A673 (cell line): ENCODE measurements at regions not wholly inside any gene's neighbourhood (a gene's known extent, or its start where the extent isn't known, plus 50 kb on each side); places are given as distances from the start of the nearest gene placed in this dataset.

Source experiments
- EZH2 ChIP-seq: fragments of 200-600 bp; sonication (generic); IDR thresholded peaks from 2 replicates; pipeline ENCODE4 v1.6.1; 2017; ENCODE audit warnings: borderline replicate concordance, low read depth, mild to moderate bottlenecking, mixed read lengths, antibody characterized with exemption, low read length; ENCODE audit not compliant: poor library complexity, severe bottlenecking
- TF ChIP-seq, protein P1 (sequence below): fragments of 300-800, 200-600 bp; sonication (generic); conservative IDR thresholded peaks from 2 replicates; pipeline ENCODE4 v1.5.1; 2017; ENCODE audit warnings: low read depth, mild to moderate bottlenecking, antibody characterized with exemption, low read length, moderate library complexity, mixed read lengths

DNA sequence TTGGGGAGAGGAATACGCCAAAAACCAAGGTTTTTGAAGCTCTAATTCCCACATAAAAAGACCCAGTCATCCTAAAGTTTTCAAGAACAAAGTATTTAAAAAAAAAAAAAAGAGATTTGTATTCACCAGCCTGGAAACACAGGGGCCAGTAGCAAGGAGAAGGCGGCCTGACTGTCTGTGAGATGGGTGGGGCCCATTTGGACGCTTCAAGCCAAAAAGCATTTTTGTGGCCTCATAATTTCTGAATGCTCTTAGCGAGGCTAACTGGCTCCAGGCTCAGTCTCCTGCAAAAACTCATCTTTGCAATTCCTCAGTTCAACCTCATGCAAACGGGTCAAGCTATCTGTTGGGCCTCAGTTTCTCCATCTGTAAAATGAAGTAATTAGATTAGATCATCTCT is 514.1 kb downstream of the MED13L start:
- TF ChIP-seq, protein P1, sequence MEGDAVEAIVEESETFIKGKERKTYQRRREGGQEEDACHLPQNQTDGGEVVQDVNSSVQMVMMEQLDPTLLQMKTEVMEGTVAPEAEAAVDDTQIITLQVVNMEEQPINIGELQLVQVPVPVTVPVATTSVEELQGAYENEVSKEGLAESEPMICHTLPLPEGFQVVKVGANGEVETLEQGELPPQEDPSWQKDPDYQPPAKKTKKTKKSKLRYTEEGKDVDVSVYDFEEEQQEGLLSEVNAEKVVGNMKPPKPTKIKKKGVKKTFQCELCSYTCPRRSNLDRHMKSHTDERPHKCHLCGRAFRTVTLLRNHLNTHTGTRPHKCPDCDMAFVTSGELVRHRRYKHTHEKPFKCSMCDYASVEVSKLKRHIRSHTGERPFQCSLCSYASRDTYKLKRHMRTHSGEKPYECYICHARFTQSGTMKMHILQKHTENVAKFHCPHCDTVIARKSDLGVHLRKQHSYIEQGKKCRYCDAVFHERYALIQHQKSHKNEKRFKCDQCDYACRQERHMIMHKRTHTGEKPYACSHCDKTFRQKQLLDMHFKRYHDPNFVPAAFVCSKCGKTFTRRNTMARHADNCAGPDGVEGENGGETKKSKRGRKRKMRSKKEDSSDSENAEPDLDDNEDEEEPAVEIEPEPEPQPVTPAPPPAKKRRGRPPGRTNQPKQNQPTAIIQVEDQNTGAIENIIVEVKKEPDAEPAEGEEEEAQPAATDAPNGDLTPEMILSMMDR: no peak
- no peak for TF ChIP-seq EZH2
